ENCODE measurements at regions not wholly inside any gene's neighbourhood (a gene's known extent, or its start where the extent isn't known, plus 50 kb on each side); places are given as distances from the start of the nearest gene placed in this dataset.
A peak's percentile ranks its signal among the peaks of the same experiment; 100 is the strongest.

DNA sequence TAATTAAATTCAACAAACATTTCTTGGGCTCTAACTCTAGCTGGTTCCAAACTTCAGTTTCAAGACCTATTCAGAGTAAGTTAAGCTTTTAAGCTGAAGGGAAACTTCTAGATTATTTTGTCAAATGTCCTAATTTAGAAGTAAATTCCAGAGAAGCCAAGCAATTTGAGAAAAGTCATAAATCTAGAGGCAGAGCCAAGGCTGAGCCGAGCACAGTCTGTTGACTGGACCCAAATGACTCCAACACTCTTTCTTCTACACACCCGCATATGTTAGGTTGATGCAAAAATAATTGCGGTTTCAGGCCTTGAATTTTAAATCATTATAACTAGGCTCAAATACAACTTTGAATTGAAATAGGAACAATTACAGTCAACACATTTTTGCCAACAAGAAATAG lies 319.7 kb downstream of the NFIB start:
- TF ChIP-seq POLR2AphosphoS5 (IDR thresholded peaks at IDR 0.05) (no peak), POLR2A (IDR thresholded peaks at IDR 0.05) (no peak)
- TF ChIP-seq, protein P1, sequence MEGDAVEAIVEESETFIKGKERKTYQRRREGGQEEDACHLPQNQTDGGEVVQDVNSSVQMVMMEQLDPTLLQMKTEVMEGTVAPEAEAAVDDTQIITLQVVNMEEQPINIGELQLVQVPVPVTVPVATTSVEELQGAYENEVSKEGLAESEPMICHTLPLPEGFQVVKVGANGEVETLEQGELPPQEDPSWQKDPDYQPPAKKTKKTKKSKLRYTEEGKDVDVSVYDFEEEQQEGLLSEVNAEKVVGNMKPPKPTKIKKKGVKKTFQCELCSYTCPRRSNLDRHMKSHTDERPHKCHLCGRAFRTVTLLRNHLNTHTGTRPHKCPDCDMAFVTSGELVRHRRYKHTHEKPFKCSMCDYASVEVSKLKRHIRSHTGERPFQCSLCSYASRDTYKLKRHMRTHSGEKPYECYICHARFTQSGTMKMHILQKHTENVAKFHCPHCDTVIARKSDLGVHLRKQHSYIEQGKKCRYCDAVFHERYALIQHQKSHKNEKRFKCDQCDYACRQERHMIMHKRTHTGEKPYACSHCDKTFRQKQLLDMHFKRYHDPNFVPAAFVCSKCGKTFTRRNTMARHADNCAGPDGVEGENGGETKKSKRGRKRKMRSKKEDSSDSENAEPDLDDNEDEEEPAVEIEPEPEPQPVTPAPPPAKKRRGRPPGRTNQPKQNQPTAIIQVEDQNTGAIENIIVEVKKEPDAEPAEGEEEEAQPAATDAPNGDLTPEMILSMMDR (IDR thresholded peaks at IDR 0.05): no peak
- no peak overlapping the region for H3K27ac ChIP-seq
- H3K4me1 ChIP-seq: no peaks in the 10 kb centered on the region
- H3K9me3 ChIP-seq: no peaks in the 10 kb centered on the region
- H3K36me3 ChIP-seq: no peaks in the 10 kb centered on the region
- intact Hi-C loops (cut with DNase I; ENCODE audit: low total_unique reads): no loop called here
- no peak overlapping the region for H3K4me3 ChIP-seq
- no peaks in the 10 kb centered on the region for H3K27me3 ChIP-seq
- no peak for DNase-seq (ENCODE audit: low spot score in 2 of 2)

DNA sequence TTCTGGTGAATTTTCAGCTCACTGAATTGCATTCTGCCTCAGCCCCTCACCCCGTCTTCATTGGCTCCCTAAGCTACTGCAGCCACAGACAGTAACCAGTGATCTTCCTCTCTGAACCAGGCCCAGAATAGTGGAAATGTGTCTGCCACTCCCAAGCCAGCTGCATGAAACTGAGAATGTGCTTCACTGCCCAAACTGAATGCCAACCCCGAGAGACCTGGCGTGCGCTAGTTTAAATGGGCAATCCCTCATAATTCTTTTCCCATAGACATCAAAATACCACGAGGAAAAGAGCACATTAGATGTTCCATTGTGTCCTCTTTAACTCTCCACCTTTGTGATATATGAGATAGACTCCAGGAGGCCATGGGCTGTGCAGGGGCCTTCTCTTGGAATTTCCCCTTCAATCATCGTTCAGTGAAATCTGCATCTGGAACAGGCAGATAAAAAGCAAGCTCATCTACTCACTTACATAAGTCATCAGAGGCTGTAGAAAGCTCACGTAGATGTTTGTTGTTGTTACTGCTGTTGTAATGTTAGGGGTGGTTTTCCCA lies 320.2 kb downstream of the NFIB start:
- Histone ChIP-seq H3K4me1 (no peaks in the 10 kb centered on the region), H3K36me3 (no peaks in the 10 kb centered on the region), H3K4me3 (no peak overlapping the region), H3K27ac (peak overlapping the region in 1 of 2 donors; percentile 12), H3K27me3 (no peaks in the 10 kb centered on the region), H3K9me3 (no peaks in the 10 kb centered on the region)
- intact Hi-C loops (cut with DNase I; ENCODE audit: low total_unique reads): no loop called here
- no peak for TF ChIP-seq POLR2AphosphoS5 (IDR thresholded peaks at IDR 0.05)
- no peak for TF ChIP-seq POLR2A (IDR thresholded peaks at IDR 0.05)
- TF ChIP-seq, protein P1 (IDR thresholded peaks at IDR 0.05): no peak
- no peak for DNase-seq (ENCODE audit: low spot score in 2 of 2)

DNA sequence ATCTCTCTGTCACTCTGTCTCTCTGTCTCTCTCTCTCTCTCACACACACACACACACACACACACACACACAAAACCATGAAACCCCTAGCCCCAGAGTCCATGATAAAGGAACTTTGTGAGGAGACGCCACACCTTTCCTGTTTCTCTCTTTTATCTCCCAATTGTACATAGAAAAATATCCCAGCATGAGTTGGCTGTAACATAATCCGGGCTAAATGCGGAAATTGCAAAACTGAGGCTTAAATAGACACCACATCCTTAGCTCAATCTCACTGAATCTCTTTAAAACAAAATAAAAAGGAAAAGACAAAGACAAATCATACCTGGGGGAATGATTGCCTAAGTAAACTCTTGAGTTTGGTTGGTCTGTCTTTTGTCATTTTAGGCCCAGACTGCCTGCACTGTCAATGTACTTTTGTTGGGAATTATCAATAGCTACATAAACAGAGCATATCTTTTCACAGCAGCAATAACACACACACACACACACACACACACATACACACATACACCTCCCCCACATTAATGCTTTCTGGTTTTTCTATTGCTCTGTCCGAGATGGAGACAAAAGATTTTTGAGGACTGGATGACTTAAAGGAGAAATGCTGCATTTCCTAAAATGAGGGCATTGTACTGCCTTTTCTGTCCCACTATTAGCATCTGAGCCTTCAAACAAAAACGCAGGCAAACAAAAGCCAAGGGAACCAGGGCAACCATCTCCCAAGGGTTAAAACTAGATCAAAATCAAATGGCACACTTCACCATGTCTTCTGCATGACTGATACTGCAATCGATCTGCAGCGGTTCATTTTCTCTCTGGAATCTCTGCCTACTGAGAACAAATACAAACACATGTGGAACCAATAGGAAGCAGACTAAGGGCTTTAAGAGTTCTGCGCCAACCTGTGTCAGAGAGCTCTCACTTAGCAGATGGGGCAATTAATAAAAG lies 321.5 kb downstream of the NFIB start:
- TF ChIP-seq POLR2A (IDR thresholded peaks at IDR 0.05) (no peak), POLR2AphosphoS5 (IDR thresholded peaks at IDR 0.05) (no peak)
- TF ChIP-seq, protein P1 (IDR thresholded peaks at IDR 0.05): no peak
- Histone ChIP-seq H3K9me3 (no peaks in the 10 kb centered on the region), H3K36me3 (no peaks in the 10 kb centered on the region), H3K4me1 (no peaks in the 10 kb centered on the region), H3K27ac (no peak overlapping the region), H3K4me3 (no peak overlapping the region), H3K27me3 (no peaks in the 10 kb centered on the region)
- no peak for DNase-seq (ENCODE audit: low spot score in 2 of 2)
- intact Hi-C loops (cut with DNase I; ENCODE audit: low total_unique reads): no loop called here

DNA sequence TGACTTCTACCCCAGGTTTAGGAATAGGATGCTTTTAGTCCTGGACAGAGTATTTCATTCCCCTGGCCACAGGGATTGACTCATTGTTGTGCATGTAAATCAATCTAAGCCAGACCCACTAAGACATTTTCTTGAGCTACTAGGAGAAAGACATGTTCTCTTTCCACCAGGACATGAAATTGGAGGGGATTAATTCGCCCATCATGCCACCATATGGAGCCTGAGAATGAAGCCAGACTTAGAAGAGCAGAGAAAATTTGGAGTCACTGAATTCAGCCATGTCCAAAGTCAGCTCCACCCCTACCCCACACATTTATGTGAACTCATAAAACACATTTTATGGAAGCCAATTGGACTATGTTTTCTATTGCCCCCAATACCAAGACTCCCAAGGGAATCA lies 322.5 kb downstream of the NFIB start:
- no peak overlapping the region for H3K4me3 ChIP-seq
- no peaks in the 10 kb centered on the region for H3K36me3 ChIP-seq
- H3K9me3 ChIP-seq: no peaks in the 10 kb centered on the region
- intact Hi-C loops (cut with DNase I; ENCODE audit: low total_unique reads): no loop called here
- H3K4me1 ChIP-seq: no peaks in the 10 kb centered on the region
- H3K27me3 ChIP-seq: no peaks in the 10 kb centered on the region
- no peak overlapping the region for H3K27ac ChIP-seq
- TF ChIP-seq POLR2A (IDR thresholded peaks at IDR 0.05) (no peak), POLR2AphosphoS5 (IDR thresholded peaks at IDR 0.05) (no peak)
- TF ChIP-seq, protein P1 (IDR thresholded peaks at IDR 0.05): no peak
- DNase-seq (ENCODE audit: low spot score in 2 of 2): no peak

DNA sequence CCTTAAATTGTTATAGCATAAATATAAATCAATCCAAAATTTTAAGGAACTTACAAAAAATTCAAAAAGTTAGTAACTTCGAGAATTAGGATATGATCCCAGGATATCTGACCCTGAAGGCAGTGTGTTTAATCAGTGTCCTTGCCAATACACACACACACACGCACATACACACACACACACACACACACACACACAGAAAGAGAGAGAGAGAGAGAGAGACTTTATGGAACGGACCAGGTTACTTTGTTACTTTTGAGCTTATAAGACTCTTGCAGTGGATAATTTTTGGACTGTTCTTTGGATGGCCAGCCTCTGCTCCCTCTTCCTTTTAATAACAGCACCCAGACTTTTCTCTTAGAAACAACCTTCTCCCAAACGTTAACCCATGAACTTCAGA lies 322.9 kb downstream of the NFIB start:
- Histone ChIP-seq H3K36me3 (no peaks in the 10 kb centered on the region), H3K9me3 (no peaks in the 10 kb centered on the region), H3K27me3 (no peaks in the 10 kb centered on the region), H3K4me3 (no peak overlapping the region), H3K27ac (no peak overlapping the region), H3K4me1 (no peaks in the 10 kb centered on the region)
- intact Hi-C loops (cut with DNase I; ENCODE audit: low total_unique reads): no loop called here
- TF ChIP-seq POLR2A (IDR thresholded peaks at IDR 0.05): no peak
- TF ChIP-seq, protein P1 (IDR thresholded peaks at IDR 0.05): no peak
- TF ChIP-seq POLR2AphosphoS5 (IDR thresholded peaks at IDR 0.05): no peak
- no peak for DNase-seq (ENCODE audit: low spot score in 2 of 2)
